HG02981 (cell line): ENCODE measurements at regions not wholly inside any gene's neighbourhood (a gene's known extent, or its start where the extent isn't known, plus 50 kb on each side); places are given as distances from the start of the nearest gene placed in this dataset.

ENCODE experiments used
- ATAC-seq: cut with Tn5 transposase; IDR thresholded peaks from one replicate; pipeline ENCODE4 v1.9.1; 2021; ENCODE audit warnings: mild to moderate bottlenecking, moderate library complexity; ENCODE audit not compliant: unreplicated experiment

DNA sequence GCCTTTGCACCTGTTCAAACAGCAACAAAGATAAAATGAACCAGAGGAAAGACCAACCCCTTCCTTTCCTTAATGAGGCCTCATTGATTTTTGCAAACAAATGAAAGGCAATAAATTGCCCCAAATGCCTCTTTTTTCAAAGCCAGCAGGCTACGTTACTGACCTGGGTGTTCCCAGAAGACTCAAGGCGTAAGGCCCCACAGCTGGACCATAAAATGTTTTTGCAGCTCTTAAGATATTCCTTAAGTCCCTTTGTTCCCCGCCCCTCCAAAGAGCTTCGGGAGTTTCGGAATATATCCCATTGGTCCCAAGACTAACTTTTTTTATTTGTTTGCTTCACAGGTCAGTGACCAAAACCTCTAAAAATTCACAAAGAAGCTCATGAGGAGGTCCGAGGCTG lies 462.9 kb upstream of the PRICKLE1 start:
- ATAC-seq: no peak

DNA sequence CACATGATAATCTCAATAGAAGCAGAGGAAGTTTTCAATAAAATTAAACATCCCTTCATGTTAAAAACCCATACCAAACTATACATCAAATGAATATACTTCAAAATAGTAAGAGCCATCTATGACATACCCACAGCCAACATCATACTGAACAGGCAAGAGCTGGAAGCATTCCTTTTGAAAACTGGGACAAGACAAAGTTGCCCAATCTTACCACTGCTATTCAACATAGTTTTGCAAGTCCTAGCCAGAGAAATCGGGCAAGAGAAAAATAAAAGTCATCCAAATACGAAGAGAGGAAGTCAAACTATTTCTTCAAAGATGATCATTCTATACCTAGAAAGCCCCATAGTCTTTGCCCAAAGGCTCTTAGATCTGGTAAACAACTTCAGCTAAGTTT lies 454.7 kb upstream of the PRICKLE1 start:
- no peak for ATAC-seq

DNA sequence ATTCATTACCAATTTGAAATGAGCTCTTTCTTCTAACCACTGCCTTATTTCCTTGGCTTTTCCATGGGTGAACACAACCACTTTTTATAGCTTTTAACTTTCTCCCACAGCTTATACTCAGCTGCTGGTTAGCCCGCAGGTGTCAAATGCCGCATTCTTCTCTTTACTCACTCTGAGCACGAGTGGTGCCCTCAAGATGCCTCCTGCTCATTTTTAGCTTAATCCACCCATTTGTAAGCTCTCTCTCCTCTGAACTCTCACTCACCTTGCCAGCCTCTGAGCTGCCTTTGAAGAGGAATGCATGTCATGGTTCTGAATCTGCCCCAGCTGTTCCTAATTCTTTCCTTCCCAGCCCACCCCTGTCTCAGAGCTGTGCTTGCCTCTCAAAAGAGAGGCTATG lies 449.4 kb upstream of the PRICKLE1 start:
- ATAC-seq: no peak

DNA sequence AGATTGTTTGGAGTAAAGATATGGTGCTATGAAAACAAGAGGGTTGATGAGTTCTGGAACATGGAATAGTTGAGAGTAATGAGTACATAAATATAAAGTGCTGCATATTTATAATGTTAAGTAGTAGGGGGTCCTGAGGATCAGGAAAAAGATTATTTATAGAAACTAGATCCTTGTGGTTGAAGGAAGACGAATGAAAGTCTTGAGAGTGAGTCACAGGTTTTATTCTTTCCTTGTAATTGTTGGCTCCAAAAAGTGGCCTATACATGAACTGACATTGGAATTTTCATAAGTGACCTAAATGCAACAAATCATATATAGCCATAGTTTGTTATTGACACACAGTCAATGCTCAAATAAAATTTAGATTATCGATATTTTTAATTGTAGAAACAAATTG lies 440.4 kb upstream of the PRICKLE1 start:
- no peak for ATAC-seq

DNA sequence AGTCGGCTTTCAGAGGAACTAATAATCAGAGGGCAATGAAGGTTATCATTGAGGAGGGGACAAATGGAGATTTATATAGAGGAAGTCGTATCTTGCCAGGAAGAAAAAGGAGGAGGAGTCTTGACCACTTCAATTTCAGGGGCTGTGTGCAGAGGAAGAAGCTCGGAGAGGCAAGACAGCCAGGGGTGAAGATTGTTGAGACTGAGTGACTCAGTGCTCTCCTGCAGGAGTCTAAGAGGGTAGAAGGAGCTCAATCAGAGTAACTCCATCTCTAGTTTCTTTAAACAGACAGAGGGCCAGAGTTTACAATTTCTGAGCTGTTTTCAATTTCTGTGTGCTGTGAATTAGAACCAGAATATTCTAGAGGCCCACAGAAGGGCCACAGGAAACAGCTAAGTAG lies 439.3 kb upstream of the PRICKLE1 start:
- ATAC-seq: no peak

DNA sequence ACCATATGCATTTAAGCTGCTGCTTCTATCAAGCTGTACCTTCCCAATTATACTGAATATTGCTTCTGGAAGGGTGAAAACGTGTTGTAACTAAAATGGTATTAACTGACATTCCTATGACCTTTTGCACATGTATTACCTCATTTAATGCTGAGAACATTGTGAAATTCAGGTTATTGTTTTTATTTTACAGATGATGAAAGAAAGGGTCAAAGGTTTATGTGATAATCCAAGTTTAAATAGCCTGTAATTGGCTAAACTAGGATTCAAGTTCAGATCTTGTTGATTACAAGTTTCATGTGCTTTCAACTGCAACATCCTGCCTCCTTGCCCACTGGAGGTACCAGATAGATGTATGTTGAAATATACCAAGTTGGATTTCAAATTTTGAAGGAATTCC lies 433.3 kb upstream of the PRICKLE1 start:
- ATAC-seq: no peak

DNA sequence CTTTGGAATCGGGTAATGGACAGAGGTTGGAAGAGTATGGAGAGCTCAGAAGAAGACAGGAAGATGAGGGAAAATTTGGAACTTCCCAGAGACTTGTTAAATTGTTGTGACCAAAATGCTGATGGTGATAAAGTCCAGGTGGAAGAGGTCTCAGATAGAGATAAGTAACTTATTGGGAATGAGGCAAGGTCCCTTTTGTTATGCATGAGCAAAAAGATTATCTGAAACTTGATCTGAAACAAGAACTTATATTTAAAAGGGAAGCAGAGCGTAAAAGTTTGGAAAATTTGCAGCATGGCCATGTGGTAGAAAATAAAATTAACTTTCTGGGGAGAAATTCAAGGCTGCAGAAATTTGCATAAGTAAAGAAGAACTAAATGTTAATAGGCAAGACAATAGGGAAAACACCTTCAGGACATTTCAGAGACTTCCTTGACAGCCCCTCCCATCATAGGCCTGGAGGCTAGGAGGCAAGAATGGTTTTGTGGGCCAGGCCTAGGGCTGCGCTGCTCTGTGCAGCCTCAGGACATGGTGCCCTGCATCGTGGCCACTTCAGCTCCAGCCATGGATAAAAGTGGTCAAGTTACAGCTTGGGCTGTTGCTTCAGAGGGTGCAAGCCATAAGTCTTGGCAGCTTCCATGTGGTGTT lies 425.7 kb upstream of the PRICKLE1 start:
- ATAC-seq: peak; percentile 24

DNA sequence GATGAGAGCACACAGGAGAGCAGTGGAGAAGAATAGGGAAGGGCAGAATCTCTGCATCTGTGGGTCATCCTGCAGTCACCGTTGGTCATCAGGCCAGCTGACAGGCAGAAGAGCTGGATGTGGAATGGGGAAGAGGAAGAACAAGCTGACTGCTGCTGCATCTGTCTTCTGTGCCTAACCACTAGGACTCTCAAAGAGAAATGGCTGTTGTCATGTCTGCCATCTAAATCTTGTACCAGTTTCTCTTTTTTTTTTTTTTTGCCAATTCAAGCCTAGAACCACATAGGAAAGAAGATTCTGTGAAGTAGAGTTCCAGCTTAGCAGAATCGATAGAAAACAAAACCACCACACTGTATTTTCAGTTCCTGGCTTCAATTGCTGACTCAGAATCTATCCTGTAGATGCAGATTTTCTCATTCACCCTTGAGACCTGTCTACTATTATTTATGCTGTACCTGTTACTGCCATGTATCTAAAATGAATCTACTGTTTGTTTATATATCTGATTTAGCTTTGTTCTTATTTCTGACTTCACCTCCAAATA lies 421.9 kb upstream of the PRICKLE1 start:
- ATAC-seq: peak; percentile 95

DNA sequence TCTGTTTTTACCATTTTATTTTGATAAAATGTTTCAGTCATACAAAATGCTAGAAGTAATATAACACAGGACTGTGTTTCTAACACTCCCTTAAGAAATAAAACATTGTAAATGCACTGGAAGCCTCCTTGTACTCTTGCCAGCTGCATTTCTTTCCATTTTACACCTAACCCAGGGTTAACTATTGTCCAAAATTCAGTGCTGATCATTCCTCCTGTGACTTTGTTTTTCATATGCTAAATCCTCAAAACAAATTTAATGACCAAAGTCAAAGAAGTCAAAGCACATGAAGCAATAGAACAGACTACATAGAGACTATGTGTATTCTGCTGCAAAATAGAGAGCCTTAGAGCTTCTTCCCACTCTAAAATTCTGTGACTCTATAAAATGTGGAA lies 420.3 kb upstream of the PRICKLE1 start:
- ATAC-seq: no peak

DNA sequence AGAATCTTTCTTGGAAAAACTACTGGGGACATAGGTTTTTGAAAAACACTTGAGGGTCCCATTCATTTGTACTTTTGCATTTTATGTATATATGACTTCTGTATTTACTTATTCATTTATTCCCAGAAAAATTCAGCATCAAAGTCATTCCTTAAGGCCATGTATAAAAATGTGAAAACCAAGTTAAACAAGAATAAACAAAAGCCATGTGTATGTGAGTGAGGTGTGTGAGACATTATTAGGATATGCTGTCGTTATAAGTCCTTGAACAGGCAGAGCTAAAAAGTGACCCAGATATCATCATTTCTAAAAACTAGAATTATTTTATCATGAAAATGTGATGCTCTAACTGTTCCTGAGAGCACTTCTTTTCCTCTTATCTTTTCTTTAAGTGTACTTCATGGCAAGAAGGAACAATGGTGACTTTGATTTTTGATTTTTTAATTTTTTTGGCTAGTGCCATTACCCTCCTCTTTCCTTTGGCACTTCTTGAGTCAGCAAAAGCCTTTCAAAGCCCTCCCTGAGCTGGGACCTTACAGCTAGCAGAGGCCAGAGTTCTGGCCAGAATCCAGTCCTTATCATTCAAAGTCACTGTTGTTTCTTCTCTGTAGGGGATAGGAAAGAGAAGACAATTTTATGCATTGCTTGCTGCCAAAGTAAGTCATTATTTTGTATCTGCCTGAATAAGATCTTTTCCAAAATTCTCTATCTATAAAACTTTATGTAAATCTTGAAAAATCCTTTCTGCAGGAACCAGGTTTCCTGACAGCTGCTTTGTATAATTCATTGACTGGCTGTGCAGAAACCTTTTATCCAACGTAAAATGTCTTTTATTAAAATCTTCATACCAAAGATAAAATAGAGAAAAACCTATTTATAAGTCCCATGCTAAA lies 419.7 kb upstream of the PRICKLE1 start:
- ATAC-seq: no peak

DNA sequence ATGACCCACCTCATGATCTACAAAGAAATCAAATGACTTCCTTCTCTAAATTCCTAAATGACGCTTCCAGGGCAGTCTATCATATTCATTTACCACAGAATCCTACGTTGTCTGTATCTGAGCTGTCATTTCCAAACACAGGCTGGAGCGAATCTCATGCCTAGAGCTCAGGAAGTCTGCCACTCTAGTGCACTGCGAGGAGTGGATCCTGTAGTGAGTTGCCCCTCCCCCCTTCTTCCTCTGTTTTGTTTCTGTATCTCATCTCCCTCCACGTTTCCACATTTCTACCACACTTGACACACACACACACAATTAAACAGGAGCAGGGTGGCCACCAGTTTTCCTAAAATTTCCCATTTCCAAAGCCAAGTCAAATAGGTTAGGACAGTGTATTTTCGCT lies 415.4 kb upstream of the PRICKLE1 start:
- no peak for ATAC-seq

DNA sequence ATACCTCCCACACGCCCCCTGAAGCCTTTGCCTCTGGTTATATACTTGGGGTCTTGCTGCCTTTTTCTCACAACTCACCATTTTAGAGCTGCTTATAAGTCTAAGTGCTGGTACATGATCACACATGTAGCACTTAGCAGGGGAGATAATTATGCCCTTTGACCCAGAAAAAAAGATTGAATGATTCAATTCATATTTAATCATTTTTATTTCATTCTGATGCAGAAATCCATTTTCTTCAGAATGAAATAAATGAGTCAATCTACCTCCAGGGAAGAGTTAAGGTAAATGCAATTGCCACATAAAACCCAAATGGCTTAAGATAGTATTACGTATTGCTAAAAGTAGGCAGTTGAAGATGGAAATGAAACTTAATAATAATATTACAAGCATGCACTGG lies 414.6 kb upstream of the PRICKLE1 start:
- no peak for ATAC-seq

DNA sequence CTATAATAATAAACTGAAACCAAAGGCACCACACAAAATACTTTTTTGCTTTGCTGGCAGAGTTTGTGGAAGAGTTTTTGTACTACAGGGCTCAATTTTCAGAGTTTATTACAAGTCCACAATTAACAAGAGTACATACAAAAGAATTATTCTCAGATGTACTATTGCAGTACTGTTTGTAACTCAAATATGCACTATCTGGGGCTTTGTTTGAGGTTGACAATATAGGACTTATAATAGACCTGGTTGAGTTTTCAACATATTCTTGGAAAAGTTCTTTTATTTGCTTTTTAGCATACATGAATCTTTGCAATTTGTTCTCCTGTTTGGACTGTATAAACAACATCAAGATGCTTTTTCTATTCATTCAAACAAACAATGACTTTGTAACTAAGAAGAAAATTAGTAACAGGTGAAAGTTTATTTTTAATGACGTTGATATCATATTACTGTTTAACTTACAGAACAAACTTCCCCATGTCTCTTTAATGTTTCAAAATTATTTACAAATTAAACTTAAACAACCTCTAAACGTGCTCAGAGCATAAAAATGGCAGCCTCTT lies 407.4 kb upstream of the PRICKLE1 start:
- no peak for ATAC-seq

DNA sequence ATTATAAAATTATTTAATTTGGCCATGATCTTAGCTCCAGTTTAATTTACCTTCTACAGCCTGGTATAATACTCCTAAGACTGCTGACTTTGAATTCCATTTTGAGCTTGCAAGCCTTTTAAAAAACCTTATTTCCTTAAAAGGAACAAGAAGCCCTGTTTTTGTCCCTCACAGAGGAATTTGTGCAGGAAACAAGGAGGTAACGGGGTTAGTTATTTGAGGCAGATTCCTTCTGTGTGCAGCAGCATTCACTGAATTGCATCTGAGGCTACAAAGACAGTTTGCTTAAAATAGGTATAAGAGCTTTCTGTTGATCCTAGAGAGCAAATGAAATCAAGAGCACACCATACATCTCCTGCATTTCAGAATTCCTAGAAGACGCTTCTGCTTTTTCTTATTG lies 403.3 kb upstream of the PRICKLE1 start:
- no peak for ATAC-seq

DNA sequence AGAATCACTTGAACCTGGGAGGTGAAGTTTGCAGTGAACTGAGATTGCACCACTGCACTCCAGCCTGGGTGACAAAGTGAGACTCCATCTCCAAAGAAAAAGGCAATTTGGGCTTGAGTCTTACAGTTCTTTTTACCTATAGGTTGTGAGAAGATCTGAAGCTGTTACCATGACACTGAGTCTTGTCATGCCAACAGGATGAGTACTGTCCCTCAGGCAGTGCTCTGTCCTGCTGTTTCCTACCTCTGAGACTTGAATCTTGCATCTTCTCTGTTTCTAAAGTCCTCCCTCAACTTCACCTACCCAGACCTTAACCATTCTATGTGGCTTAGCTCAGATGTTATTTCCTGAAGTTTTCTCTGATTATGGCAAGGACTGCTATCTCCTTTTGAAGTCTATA lies 400.8 kb upstream of the PRICKLE1 start:
- ATAC-seq: no peak

DNA sequence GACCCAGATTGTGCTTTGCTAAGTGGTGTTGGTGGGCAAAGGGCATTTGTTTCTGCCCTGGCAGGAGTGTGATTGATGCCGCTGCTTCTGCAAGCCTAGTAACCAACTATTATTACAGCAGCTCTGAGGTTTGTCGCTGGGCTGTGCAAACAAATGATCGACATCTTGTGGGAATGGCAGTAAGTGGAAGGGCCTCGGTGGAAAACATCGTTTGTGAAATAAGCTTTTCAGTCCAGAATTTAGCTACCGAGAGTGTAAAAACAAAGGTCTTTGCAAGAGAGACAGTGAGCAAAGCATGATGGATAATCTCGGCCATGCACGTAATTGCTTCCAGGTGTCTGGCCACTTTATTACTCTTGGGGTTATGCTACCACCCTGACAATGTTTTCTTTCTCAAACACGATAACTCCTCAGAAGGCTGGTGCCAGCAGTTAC lies 397.7 kb upstream of the PRICKLE1 start:
- ATAC-seq: no peak

DNA sequence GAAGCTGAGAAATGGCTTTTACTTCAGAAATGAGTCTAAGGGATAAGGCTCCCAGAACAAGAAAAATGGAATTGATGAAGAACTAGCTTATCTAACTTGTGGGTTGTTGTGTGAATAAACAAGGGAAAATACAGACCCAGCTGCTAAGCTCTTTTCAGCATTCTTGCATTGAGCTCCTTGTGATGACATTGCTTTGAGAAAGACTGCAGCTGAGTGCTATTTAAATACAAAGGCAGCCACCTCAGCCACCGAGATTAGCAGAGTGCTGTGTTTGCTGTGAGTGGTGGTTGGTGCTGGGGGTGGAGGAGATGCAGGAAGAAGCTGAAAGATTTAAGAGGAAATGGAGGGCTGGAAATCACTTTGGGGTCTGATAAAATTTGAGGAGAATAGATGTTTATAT lies 396.0 kb upstream of the PRICKLE1 start:
- ATAC-seq: no peak

DNA sequence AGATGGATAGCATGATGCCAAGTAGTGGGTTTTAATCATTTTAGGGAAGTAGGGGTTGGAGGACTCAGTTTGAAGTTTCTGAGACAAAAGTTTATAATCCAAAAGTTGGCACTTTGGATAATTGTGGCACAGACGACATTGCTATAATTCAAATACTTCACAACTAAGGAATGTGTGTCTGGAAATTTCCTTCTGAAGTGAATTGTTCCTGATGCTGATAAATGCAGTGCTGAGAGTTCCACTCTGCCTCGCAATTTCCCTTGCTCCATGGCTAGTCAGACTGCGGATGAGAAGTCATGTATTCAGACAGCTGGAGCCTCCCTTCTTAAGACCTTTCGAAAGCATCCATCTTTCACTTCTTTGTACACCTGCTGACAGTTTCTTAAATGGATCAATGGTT lies 393.3 kb upstream of the PRICKLE1 start:
- no peak for ATAC-seq

DNA sequence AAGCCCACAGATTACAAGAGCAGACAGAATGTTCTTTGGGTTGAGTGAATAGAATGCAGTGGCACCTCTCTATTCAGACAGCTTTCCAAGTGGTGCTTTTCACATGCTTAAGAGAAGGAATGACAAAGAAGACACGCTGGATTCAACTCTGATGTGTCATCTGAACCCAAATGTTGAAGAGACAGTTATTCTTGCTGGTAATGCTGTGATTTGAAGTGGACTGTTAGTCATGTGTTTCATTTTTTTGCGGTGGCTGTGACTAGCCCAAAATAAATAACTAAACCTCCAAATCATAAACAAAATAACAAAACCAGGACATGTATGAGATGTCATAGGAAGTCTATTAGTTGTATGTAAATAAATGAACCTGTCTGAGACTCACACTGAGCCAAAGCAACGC lies 391.8 kb upstream of the PRICKLE1 start:
- ATAC-seq: no peak

DNA sequence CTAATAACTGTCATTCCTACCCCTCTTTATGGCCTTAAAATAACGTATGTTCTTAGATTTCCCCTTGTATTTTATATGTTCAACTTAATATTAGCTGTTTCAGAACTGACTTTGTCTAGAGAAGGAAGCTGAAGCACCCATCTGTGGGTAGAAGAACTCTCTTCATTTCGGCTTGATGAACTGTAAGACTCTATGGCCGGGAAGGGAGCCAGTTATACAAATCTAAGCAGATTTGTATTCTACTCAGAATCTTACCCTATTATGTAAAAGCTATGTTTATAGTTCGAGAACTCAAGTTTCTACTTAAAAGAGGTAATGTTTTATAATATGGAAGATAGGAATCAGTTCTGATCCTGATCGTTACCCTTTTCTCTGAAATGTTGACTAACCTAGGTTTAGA lies 390.9 kb upstream of the PRICKLE1 start:
- no peak for ATAC-seq

DNA sequence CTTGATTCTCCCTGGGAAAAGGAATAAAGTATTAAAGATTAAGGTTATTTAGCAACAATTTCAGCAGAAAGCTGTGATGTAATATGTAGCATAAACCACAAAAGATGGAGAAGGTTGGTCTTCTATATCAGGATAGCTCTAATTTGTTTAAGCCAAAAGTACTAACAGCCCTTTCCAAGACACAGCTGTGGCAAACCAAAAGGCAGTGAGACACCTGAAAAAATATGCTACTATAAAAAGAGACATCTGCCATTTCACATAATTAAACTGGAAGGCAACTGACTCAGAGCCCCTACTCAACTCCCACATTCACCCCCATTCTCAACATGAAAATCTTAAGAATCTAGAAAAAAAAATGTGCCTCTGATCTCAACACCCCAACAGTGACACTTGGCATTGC lies 390.2 kb upstream of the PRICKLE1 start:
- no peak for ATAC-seq

DNA sequence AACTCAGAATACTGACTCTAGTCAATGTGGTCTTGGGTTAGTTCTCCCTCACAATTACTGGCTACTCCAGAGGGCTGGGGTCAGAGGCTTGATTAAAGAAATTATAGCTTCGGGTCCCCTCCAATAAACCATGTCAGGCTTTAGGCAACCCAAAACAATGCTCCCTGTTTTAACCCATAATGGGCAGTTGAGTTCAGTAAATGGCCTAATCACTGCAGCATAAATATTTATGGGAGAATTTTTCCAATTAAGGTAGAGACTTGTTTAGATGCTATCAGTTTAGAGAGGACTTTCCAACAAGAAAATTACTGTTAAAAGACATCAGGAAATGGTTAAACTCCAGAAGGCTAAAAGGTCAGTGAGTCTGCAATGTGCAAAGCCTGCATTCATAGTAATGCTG lies 389.2 kb upstream of the PRICKLE1 start:
- ATAC-seq: no peak
